Activated CD8-positive, alpha-beta memory T cell treated with anti-CD3 and anti-CD28 coated beads, Interleukin-2, amount 10 ng/mL, durations not matched to agents 7 days and 5 days (primary cell): ENCODE measurements at regions not wholly inside any gene's neighbourhood (a gene's known extent, or its start where the extent isn't known, plus 50 kb on each side); places are given as distances from the start of the nearest gene placed in this dataset.
"Not testable (repeated sequence)": the region's sequence is repeated elsewhere in the genome, so short reads cannot be mapped to it uniquely, and the experiment has no call there.

Experiments
- ATAC-seq: fragments of 150-1000 bp; cut with Tn5 transposase; one replicate; pipeline ENCODE4 v1.10.0; 2021; ENCODE audit warnings: moderate library complexity
- CTCF ChIA-PET: fragments of 350-600 bp; sonication (Branson Sonifier 250); formaldehyde crosslinking; loops from one replicate; lab custom pipeline; 2021; ENCODE audit warnings: antibody characterized with exemption; lab: Charles Lee
- DNase-seq: peaks from one replicate; pipeline ENCODE4 v3.0.0-alpha.2; 2020
- H3K27ac Mint-ChIP-seq: one replicate; pipeline ENCODE4 v1.8.0; 2021; ENCODE audit warnings: mild to moderate bottlenecking, mixed read lengths
- H3K27me3 Mint-ChIP-seq: one replicate; pipeline ENCODE4 v1.8.0; 2021; ENCODE audit warnings: mixed read lengths
- H3K36me3 Mint-ChIP-seq: one replicate; pipeline ENCODE4 v1.8.0; 2021; ENCODE audit warnings: mild to moderate bottlenecking, mixed read lengths
- H3K4me1 Mint-ChIP-seq: one replicate; pipeline ENCODE4 v1.8.0; 2021; ENCODE audit warnings: mixed read lengths
- H3K4me3 Mint-ChIP-seq: one replicate; pipeline ENCODE4 v1.8.0; 2021; ENCODE audit warnings: mild to moderate bottlenecking, moderate library complexity, mixed read lengths
- H3K9me3 Mint-ChIP-seq: one replicate; pipeline ENCODE4 v1.8.0; 2022; ENCODE audit warnings: low read depth, mixed read lengths

DNA sequence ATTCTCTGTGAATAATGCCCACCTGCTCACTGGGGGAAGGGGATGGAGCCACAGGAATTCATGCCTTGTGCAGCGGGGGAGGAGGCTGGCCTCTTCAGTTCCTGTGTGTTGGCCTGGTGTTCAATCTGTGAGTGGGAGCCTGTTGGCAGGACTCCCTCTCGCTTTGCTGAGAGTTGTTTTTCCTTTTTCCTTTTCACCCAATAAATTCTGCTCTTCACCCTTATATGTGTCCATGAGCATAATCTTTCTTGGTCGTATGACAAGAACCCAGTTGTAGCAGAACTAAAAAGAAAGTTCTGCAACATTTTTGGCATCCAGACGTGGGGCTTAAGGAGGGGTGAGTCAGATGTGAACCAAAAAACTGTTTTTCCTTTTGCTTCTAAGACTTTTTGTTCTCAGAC is 235.2 kb upstream of the HDX start:
- no peaks in the 10 kb centered on the region for H3K4me1 Mint-ChIP-seq

DNA sequence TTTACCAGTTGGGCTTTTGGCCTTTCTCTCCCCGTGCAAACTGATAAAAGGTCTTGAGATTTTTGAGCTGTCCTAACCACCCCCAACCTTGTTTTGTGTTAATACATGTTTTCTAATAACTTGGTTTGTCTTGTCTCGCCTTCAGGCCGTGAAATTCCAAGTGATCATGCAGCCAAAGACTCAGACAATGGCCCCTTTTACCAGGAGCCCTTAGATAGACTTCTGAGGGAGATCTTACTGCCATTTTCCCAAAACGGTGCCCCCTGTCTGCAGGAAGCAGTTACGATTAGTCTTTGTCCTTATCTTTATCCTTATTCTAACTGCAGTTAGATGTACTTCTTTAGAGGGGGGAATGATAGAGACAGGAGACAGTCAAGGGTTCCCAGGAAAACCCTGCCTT is 245.3 kb upstream of the HDX start:
- no peaks in the 10 kb centered on the region for H3K27me3 Mint-ChIP-seq
- DNase-seq (no peak), ATAC-seq (no peak)
- no peak overlapping the region for H3K4me3 Mint-ChIP-seq
- no peaks in the 10 kb centered on the region for H3K4me1 Mint-ChIP-seq
- CTCF ChIA-PET, result no interaction called here
- no peaks in the 10 kb centered on the region for H3K36me3 Mint-ChIP-seq
- H3K9me3 Mint-ChIP-seq, result no peaks in the 10 kb centered on the region
- no peak overlapping the region for H3K27ac Mint-ChIP-seq

More for the DNA sequence above, 235.2 kb upstream of the HDX start:
- CTCF ChIA-PET, result no interaction called here
- ATAC-seq (no peak), DNase-seq (no peak)
- H3K36me3 Mint-ChIP-seq, result no peaks in the 10 kb centered on the region
- H3K9me3 Mint-ChIP-seq, result no peaks in the 10 kb centered on the region
- H3K4me3 Mint-ChIP-seq, result no peak overlapping the region
- no peak overlapping the region for H3K27ac Mint-ChIP-seq
- no peaks in the 10 kb centered on the region for H3K27me3 Mint-ChIP-seq

DNA sequence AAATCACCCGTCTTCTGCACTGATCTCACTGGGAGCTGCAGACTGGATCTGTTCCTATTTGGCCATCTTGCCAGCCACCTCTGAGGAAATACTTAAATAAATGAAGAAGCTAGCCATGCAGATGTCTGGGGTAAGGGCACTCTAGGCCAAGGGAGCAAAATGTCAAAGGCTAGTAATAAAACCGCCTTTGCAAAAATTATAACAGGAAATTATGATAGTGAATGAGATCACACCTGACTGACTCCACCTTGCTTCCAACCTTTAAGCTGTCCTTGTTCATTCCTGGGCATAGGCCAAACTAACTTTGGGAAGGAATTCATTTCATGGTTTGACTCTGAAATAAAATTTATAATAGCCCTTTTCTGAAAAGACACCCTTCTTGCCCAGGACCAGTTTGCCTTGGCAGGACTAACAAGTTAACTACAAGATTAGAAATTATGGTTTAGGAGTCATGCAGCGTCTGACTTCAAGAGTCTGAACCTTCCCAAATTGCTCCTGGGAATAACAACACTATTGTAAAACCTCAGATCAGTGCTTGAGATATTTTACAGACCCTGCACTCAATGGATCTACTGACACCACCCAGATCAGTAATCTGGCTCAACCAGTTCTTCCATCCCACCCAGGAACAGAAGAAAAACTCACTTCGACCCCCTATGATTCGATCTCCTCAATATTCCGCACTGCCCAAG is 246.9 kb upstream of the HDX start:
- CTCF ChIA-PET, result no interaction called here
- no peaks in the 10 kb centered on the region for H3K27me3 Mint-ChIP-seq
- no peak for ATAC-seq
- no peak overlapping the region for H3K27ac Mint-ChIP-seq
- H3K36me3 Mint-ChIP-seq, result no peaks in the 10 kb centered on the region
- H3K4me3 Mint-ChIP-seq, result no peak overlapping the region
- no peaks in the 10 kb centered on the region for H3K9me3 Mint-ChIP-seq
- no peaks in the 10 kb centered on the region for H3K4me1 Mint-ChIP-seq
- DNase-seq, result no peak

DNA sequence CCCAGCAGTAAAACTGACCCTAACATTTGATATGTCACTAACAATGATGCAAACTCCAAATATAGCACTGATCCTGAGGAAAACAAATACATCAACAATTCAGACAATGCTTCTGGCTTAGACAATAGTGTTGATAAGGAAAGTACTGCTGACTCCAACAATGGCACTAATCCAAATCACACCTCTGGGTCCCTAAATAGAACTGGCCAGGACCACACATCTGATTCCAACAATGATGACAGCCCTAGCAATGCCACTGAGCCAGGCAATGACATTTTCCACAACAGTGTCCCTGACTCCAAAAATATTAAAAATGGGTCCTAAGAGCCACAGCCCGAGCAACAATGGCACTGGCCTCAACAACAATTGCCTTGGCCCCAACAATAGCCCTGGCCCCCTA is 243.1 kb upstream of the APOOL start:
- no peak overlapping the region for H3K27ac Mint-ChIP-seq

DNA sequence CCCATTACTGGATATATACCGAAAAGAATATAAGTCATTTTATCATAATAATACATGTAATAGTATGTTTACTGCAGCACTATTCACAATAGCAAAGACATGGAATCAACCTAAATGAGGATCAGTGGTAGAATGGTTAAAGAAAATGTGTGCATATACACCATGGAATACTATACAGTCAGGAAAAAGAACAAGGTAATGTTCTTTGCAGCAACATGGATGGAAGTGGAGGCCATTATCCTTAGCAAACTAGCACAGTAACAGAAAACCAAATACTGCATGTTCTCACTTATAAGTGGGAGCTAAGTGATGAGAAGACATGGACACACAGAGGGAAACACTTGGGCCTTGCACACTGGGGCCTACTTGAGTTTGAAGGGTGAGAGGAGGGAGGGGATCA is 207.4 kb upstream of the APOOL start:
- peaks cover 2% of the 10 kb centered on the region for H3K9me3 Mint-ChIP-seq
- no peaks in the 10 kb centered on the region for H3K4me1 Mint-ChIP-seq
- no peak overlapping the region for H3K27ac Mint-ChIP-seq
- ATAC-seq, result no peak
- H3K36me3 Mint-ChIP-seq, result no peaks in the 10 kb centered on the region
- CTCF ChIA-PET, result no interaction called here
- no peaks in the 10 kb centered on the region for H3K27me3 Mint-ChIP-seq
- no peak for DNase-seq
- H3K4me3 Mint-ChIP-seq, result no peak overlapping the region

More for the DNA sequence above, 243.1 kb upstream of the APOOL start:
- ATAC-seq, result no peak
- Mint-ChIP-seq H3K27me3 (no peaks in the 10 kb centered on the region), H3K36me3 (no peaks in the 10 kb centered on the region), H3K9me3 (no peaks in the 10 kb centered on the region), H3K4me1 (no peaks in the 10 kb centered on the region), H3K4me3 (no peak overlapping the region)
- DNase-seq, result no peak
- CTCF ChIA-PET, result no interaction called here

DNA sequence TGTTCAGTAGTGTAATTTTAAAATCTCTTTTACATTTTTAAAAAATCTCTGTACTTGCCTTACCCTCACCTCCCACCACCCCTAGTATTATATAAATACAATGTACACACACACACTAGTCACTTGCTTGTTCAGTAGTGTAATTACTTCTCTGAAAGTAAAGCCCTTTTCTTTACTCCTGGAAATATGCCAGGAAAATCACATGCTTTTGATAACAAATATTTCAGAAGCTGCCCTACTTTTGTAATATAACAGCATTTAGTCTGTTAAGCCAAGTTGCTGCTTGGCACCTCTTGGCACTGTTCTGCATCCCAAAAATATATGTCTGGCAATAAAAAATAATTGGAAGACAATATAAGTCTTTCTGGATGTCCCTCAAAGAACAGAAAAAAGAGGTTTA is 172.8 kb upstream of the APOOL start:
- H3K4me1 Mint-ChIP-seq, result no peaks in the 10 kb centered on the region
- no peak for ATAC-seq
- no peak overlapping the region for H3K4me3 Mint-ChIP-seq
- CTCF ChIA-PET, result no interaction called here
- no peak for DNase-seq
- no peaks in the 10 kb centered on the region for H3K36me3 Mint-ChIP-seq
- H3K9me3 Mint-ChIP-seq, result peaks cover 2% of the 10 kb centered on the region
- no peaks in the 10 kb centered on the region for H3K27me3 Mint-ChIP-seq
- no peak overlapping the region for H3K27ac Mint-ChIP-seq

DNA sequence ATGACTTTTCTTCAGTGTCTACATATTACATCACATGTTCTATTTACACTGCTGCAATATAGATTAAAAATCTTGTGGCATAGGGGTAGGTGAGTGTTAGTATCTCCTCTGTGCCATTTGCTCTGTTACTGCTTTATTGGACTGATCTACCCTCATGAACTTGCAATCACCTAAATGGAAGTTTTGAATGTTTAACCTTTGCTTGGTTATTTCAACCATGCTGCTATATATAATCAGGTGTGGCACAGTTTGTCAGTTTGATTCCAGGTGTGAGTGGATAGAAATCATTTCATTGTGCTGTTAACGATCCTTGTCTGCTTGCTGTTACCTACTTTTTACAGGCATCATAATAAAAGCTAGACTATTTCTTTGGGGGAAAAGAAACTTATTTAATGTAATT is 157.1 kb upstream of the APOOL start:
- ATAC-seq, CTCF ChIA-PET, H3K36me3 Mint-ChIP-seq, H3K9me3 Mint-ChIP-seq, H3K27ac Mint-ChIP-seq, H3K4me3 Mint-ChIP-seq, H3K27me3 Mint-ChIP-seq, H3K4me1 Mint-ChIP-seq, DNase-seq: not testable (repeated sequence)

DNA sequence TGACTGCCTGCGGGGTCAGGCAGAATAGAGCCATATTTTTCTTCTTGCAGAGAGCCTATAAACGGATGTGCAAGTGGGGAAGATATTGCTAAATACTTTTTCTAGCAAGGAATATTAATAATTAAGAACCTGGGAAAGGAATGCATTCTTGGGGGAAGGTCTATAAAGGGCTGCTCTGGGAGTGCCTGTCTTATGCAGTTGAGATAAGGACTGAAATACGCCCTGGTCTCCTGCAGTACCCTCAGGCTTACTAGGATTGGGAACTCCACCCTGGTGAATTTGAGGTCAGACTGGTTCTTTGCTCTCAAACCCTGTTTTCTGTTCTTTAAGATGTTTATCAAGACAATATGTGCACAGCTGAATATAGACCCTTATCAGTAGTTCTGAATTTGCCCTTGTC is 152.5 kb upstream of the APOOL start:
- DNase-seq, H3K9me3 Mint-ChIP-seq, ATAC-seq, H3K36me3 Mint-ChIP-seq, H3K4me1 Mint-ChIP-seq, CTCF ChIA-PET, H3K27me3 Mint-ChIP-seq, H3K4me3 Mint-ChIP-seq, H3K27ac Mint-ChIP-seq: not testable (repeated sequence)

DNA sequence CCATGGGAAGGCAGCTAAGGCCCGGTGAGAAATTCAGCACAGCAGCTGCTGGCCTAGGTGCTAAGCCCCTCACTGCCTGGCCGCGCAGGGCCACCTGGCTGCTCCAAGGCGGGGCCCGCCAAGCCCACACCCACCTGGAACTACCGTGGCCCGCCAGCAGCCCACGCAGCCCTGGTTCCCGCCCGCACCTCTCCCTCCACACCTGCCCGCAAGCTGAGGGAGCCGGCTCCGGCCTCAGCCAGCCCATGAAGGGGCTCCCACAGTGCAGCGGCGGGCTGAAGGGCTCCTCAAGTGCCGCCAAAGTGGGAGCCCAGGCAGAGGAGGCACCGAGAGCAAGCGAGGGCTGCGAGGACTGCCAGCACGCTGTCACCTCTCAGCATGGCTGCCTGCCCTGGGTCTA is 146.9 kb upstream of the APOOL start:
- H3K4me3 Mint-ChIP-seq, DNase-seq, H3K36me3 Mint-ChIP-seq, ATAC-seq, H3K27ac Mint-ChIP-seq, H3K9me3 Mint-ChIP-seq, CTCF ChIA-PET, H3K27me3 Mint-ChIP-seq, H3K4me1 Mint-ChIP-seq: not testable (repeated sequence)

DNA sequence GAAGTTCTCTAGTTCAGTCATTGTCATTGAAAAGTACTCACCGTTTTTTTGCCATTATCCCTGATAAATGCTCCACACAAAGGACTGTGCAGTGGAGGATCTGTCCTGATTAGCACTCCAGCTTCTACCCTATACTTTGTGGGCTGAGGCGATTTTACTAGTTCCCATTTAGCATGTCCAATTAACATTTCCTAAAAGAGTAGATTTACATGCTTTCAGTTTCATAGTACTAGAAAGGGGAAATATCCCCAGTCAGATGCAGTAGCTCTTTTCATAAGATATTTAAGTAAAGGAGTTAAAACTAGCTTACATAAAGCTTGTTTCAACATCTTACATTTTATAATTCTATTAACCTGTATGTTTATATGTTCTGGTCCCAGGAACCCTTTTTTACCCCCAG is 144.9 kb upstream of the APOOL start:
- H3K4me1 Mint-ChIP-seq, ATAC-seq, H3K9me3 Mint-ChIP-seq, CTCF ChIA-PET, DNase-seq, H3K4me3 Mint-ChIP-seq, H3K27ac Mint-ChIP-seq, H3K36me3 Mint-ChIP-seq, H3K27me3 Mint-ChIP-seq: not testable (repeated sequence)

DNA sequence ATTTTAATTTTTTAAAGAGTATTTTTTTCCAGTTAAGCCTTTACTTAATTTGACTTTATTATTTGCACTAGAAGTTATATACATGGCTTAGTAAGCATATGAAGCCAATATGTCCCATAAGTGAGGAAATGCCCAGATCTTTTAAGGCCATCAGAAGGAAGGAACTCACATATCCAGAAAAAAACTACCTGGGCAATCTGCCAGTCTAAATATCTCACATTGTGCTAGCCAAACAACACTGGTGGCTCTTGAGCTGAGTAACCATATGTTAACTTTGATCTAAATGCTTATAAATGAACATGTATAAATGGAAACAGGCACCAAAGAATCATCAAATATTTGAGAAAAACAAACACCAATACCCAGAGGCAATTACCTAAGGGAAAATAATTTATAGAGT is 138.6 kb upstream of the APOOL start:
- no peaks in the 10 kb centered on the region for H3K27me3 Mint-ChIP-seq

DNA sequence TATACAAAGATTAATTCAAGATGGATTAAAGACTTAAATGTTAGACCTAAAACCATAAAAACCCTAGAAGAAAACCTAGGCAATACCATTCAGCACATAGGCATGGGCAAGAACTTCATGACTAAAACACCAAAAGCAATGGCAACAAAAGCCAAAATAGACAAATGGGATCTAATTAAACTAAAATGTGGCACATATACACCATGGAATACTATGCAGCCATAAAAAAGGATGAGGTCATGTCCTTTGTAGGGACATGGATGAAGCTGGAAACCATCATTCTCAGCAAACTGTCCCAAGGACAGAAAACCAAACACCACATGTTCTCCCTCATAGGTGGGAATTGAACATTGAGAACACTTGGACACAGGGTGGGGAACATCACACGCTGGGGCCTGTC is 133.4 kb upstream of the APOOL start:
- H3K4me1 Mint-ChIP-seq, DNase-seq, H3K27me3 Mint-ChIP-seq, CTCF ChIA-PET, H3K36me3 Mint-ChIP-seq, ATAC-seq, H3K4me3 Mint-ChIP-seq, H3K27ac Mint-ChIP-seq, H3K9me3 Mint-ChIP-seq: not testable (repeated sequence)

More for the DNA sequence above, 138.6 kb upstream of the APOOL start:
- H3K9me3 Mint-ChIP-seq, result no peaks in the 10 kb centered on the region
- DNase-seq, result no peak
- no peak for ATAC-seq
- no peak overlapping the region for H3K4me3 Mint-ChIP-seq
- H3K4me1 Mint-ChIP-seq, result no peaks in the 10 kb centered on the region
- no peak overlapping the region for H3K27ac Mint-ChIP-seq
- no peaks in the 10 kb centered on the region for H3K36me3 Mint-ChIP-seq
- CTCF ChIA-PET, result no interaction called here

DNA sequence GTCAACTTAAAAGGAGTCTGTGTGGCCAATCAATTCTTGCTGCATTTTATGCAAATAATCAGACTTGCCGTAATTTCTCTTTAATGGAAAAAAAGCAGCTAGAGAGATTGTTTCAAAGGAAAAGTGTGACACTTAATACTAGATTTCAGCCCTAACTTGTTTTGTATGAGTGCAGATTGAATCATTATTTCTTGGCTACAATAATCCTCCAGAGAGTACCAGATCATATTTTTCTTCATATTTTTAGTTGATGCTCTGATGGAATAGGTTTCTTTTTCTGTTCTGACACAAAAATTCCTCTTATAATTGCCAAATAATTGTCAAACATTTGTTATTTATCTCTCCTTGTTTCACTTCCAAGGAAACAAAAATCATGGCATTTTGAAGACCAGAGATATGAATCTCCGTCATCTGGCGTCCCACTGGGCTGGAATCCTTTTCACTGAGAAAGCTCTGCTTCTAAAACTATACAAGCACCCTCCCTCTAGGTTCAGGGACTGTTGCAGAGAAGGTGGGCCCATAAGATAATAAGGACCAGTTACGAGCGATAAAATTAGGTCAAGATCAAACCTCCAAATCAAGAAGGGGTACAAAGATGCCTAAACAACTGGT is 131.4 kb upstream of the APOOL start:
- ATAC-seq, H3K27ac Mint-ChIP-seq, H3K36me3 Mint-ChIP-seq, CTCF ChIA-PET, DNase-seq, H3K4me3 Mint-ChIP-seq, H3K9me3 Mint-ChIP-seq, H3K4me1 Mint-ChIP-seq, H3K27me3 Mint-ChIP-seq: not testable (repeated sequence)

DNA sequence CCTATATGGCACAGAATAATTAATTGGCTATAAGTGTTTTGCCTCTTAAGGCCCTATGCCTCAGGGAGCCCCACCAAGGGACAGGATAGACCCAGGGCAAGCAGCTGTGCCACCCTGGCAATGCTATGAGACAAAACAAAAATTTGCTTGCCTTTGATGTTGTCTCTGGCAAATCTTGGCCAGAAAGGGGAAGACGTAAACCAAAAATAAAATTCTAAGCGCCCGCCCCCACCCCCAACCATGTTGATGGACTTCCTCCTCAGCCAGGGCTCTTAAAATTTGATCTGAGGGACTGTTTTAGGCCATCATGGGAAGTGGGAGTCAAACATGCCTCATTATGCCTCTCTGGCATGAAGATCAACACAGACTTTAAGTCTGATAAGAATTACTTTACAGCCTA is 130.5 kb upstream of the APOOL start:
- CTCF ChIA-PET, result no interaction called here
- Mint-ChIP-seq H3K27ac (no peak overlapping the region), H3K9me3 (no peaks in the 10 kb centered on the region), H3K36me3 (no peaks in the 10 kb centered on the region), H3K4me1 (no peaks in the 10 kb centered on the region), H3K27me3 (no peaks in the 10 kb centered on the region), H3K4me3 (no peak overlapping the region)
- DNase-seq (no peak), ATAC-seq (no peak)
